CD1c-positive myeloid dendritic cell (primary cell): ENCODE measurements at regions not wholly inside any gene's neighbourhood (a gene's known extent, or its start where the extent isn't known, plus 50 kb on each side); places are given as distances from the start of the nearest gene placed in this dataset.

Source experiments
- DNase-seq: peaks from one replicate; pipeline ENCODE4 v3.0.0-alpha.2; 2016; ENCODE audit errors: extremely low spot score

DNA sequence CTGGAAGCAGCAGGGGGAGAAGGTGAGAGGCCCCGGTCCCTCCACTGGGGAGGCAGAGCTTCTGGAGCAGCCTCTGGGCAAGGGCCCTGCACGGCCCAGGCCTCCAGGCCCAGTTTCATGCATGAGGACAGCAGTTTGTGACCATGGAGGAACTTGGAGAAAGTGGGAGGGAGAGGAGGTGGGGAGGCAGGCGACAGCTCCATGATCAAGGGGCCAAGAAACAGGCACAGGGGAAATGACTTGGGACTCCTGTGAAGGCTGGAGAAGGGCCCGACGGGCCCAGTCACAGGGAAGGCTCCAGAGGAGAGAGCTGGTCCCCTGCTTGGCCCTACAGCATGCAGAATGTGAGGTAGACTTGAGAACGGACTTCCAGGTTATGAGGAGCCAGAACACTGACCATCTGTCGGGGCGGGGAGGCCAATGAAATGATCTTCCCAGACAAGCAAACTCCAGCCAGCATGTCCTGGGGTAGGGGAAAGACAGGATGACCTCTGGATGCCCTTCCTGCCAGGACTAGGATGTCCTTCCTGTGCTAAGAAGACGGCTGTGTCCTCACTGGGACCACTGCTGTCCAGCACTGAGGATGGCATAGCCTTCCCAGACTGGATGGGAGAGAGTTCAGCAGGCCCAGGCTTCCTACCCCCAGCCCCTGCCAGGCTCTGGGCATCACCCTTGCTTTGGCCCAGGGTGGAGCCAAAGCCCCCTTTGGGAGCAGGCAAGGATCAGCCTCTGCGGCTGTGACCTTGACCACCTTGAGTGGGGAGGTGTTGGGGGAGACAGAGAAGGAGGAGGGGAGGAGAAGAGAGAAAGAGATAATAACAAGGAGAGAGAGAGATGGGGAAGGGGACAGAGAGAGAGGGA, 548.2 kb downstream of the PTPRU start:
- DNase-seq, result no peak

DNA sequence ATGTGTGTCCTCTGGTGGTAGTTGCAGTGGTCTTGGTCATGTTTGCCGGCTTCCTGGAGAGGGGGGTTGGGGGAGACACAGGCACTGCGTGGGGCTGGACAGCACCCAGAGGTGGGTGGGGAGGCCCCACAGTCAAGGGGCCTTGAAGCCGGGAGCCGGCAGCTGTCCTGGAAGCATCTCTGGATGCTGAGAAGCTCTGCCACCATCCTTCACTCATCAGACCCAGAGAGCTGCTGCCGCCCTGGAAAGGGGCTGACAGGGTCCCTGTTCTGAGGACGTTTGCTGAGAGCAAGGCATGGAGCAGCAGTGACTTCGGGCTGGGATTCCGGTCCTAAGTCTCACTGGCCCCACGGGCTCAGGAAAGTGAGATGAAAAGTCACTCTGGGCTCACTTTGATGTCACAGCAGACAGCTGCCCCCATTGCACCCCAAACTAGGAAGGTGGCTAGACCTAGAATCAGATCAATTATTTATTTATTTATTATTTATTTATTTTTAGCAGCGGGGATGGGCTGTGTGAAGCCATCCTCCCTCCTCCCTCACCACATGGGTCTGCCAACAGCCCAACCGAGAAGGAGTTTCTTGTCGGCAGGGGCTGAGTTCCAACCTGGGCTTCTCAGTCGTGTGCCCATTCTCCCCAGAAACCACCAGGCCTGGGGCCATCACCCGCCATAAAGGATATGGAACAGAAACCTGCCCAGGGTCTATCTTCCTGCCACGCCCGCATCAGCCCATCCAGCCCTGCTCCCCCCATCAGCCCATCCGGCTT, 547.4 kb downstream of the PTPRU start:
- no peak for DNase-seq

GRCh38 chr1:29782846-29783507, 546.7 kb downstream of the PTPRU start:
- no peak for DNase-seq

DNA sequence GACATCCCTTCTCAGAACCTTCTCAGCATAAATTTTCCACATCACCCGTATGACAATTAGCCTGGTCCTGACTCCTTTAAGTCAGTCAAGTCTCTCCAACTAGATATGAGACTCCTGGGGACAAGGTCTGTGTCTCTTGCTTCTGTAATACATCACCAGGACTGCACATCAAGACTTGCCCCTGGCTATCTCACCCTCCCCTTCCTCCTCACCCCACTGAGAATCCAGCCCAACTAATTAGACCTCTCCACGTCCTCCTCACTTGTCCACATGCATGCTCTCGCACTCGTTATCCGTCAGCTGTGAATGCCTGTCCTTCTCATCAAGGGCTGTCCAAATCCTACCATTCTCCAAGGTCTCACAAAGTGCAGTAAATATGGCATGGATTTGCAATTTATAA, 542.8 kb downstream of the PTPRU start:
- DNase-seq, result no peak

- no peak for DNase-seq
Observed at GRCh38 chr1:29777522-29777921, 541.2 kb downstream of the PTPRU start.

DNA sequence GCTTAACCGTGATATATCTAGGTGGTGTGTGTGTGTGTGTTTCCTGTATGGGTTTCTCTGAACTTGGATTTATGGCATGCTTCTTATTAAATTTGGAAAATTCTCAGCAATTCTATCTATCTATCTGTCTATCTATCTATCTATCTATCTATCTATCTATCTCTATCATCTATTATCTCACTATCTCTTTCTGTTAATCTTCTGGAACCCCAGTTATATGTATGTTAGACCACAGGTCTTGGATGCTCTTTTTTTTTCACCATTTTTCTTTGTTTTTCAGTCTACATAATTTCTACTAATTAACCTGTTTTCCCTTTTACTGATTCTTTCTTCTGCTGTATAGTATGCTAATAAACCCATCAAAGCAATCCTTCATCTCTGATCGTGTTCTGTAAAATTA, 538.0 kb downstream of the PTPRU start:
- DNase-seq, result no peak

DNA sequence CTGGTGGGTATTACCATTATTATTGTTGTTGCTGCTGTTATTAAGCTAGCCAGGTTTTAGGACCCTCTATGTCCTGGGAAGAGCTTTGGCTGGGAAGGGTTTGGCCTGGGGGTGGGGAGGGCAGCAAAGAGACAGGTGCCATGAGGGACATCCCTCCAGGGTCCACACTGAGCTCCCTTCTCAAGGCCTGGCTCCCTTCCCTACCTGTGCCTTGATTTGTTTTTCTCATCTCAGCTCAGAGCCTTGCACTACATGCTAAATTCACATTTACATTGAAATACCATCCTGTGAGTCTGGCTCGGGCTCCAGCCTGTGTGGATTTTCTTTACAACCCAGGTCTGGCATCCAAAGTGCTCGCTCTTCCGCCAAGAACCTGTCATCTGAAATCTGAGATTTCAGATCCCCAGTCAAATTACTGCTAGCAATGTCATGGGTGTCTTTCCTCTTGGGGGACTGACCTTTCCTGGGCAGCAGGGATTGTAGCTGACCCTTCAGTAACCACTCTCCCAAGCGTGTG, 536.3 kb downstream of the PTPRU start:
- DNase-seq, result no peak

DNA sequence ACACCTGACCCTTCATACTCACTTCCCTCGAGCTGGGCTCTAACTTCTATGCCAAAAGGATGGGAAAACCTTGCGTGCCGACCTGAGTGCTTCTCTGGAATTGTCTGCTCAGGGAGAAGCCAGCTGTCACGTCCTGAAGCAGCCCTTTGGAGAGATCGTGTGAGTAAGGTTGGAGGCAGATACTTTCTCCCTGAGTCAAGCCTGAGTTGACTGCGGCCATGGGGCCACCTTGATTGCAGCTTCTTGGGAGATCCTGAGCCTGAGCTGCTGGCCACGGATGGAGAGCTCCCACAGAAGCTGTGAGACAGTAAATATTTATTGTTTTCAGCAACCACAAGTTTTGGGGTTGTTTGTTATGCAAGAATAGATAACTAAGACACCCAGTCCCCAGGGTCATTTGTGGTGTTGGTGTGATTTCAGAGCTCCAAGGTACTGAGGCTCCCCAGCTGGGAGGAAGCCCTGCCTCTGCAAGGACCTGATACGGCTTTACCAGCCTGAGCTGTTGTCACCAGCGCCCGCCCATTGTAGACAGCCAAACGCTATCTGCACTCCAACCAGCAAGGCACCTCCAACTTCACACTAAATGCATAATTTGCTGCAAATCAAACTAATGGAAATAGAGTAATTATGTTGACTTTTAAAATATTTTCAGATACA, 531.6 kb downstream of the PTPRU start:
- DNase-seq, result no peak

- no peak for DNase-seq
Observed at GRCh38 chr1:29767088-29767685, 530.9 kb downstream of the PTPRU start.

DNA sequence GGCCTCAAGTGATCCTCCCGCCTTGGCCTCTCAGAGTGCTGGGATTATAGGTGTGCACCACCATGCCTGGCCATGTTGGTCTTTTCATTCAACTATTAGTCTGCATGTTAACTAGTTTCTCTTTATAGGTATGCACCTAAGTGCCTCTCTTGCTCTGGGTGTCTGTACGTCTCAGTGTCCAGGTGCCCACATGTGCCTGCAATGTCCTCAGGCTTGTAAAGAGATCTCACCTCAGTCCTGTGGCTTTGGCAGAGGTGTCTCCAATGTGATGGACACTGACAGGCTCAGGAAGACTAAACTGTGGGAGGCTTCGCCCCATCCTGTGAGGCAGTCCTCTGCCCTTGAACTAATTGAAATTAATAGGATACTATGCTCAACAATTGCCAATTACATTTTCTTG, 526.3 kb downstream of the PTPRU start:
- no peak for DNase-seq

DNA sequence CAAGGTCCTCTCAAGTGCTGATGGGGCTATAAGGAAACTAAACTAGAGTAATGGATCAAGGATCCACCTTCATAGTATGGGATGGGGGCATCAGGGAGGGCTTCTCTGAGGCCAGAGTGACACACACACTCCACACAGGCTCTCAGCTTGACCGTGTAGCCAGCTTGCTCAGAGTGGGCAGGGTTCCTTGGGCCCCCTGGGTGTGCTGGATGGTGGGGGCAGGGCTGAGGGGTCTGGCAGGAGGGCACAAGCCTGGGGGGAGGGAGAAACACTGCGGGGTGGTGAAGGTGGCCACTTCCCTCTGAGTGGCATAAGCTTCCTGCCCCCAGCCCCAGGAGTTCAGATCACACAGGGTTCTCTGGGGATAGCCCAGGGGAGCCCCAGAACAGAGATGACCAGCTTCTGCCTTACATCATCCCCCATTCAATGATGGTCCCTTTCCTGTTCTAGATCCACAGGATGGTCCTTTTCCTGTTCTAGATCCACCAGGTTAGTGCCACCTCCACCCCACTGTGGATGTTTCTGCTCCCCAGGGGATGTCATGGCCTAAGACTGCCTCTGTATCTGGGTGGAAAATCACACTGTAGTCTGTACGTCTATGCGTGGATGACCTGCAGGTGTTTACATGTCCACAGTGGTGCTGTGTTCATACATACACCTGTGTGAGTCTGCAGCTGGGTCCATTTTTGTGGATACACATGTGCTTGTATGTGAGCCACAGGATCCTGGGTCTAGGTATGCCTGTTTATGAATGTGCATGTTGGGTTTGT, 525.0 kb downstream of the PTPRU start:
- no peak for DNase-seq

- no peak for DNase-seq
Observed at GRCh38 chr1:29760067-29760564, 523.8 kb downstream of the PTPRU start.

GRCh38 chr1:29758781-29759499, 522.6 kb downstream of the PTPRU start:
- DNase-seq, result no peak

DNA sequence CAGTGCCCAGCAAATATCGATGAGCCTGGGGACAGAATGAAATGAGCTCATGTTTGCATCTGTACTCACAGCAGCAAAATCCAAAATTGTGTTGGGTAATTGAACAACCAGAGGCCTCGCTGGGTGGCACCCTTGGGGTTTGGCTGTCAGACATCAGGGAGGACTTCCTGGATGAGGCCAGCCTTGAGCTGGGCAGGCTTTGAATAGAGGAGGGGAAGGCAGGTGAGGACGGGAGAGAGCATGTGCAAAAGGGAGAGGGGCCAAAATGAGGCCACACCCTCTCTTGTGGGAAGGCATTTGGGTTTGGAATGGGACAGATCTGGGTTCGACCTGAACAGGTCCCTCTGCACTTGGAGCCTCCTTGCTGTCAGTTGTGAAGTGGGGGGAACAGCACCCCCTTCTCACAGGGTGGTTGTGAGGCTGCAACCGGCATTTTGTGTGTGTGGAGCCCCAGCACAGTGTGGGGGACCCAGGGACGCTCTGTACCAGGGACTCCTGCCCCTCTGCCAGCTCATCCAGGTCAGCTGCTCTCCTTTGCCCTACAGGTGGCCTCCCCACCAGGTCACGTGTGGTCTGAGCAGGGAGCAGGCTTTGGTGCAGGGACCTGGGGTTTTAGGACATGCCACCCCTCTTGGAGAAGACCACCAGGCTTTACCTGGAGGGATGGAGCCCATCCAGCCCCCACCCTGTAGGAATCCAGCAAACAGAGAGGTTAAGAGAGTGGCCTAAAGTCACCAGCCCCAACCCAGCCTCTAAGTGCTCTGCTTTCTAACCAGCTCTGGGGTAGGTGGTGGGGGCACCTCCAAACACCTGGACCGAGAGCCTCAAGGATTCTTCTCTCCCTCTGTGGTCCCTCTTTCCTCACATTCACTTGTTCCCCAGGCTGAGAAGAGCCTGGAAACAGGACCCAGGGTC, 521.8 kb downstream of the PTPRU start:
- no peak for DNase-seq

DNA sequence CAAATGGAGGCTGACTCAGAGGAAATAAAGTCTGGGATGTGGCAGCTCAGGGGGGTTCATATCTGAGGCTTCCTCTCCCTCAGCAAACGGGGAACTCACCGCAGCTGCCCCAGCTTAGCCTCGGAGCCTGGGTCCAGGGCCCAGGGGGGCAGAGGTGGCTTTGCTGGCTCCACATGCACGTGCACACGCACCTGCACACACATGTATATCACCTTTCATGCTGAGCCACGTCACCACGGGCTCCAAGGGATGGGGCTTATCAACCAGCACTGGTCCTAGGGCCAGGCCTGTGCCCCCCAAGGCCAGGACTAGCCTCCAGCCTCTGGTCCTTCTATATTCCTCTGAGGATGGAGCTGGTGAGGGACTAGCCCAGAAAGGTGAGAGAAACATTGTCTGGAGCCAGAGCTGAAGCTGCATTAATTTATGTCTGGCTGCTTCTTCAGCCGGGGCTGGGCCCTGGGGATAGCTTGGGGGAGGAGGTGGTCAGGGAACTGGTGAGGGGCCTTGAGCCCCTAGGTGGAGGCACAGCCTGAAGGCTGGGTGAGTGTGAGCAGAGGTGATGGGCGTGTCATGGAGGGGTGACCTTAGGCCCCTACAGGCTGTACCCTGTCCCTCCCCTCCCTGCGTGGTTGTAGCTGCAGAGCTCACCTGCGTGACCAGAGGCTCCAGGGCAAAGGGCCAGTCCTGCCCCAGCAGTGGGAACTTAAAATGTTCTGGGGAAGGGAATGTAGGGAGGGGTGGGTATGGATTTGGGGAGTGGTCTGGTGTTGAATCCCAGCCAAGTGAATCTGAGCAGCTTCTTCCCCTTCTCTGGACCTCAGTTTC, 520.8 kb downstream of the PTPRU start:
- no peak for DNase-seq

DNA sequence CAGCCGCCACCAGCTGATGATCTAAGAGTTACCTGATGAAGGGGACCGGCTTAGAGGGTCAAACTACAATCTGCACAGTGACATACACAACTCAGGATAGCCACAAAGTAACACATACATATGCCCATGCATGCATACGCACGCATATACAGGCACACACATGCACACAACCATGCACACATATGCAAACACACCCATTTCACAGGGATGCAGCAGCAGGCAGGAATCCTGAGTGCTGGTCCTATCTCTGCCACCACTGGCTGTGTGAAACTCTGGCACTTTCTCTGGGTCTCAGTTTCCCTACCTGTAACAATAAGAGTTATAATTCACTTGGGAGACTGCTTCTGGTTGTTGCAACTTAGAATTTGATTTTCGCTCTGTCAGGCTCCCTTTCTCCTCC, 520.2 kb downstream of the PTPRU start:
- DNase-seq, result no peak

- no peak for DNase-seq
Observed at GRCh38 chr1:29756085-29756484, 519.8 kb downstream of the PTPRU start.
